NCI-H1694 treated with DMSO at 0.1 percent for 48 hours (cell line): ENCODE measurements at regions not wholly inside any gene's neighbourhood (a gene's known extent, or its start where the extent isn't known, plus 50 kb on each side); places are given as distances from the start of the nearest gene placed in this dataset.
"Not testable (repeated sequence)": the region's sequence is repeated elsewhere in the genome, so short reads cannot be mapped to it uniquely, and the experiment has no call there.

ENCODE experiments used
- DNase-seq: peaks from one replicate; lab custom pipeline; 2025; lab: John Stamatoyannopoulos, UW

- no peak for DNase-seq
These were observed 51.5 kb upstream of the MELK start for GRCh38 chr9:36521148-36521547.

- DNase-seq, result no peak
These were observed 55.6 kb upstream of the MELK start for GRCh38 chr9:36517131-36517530.

DNA sequence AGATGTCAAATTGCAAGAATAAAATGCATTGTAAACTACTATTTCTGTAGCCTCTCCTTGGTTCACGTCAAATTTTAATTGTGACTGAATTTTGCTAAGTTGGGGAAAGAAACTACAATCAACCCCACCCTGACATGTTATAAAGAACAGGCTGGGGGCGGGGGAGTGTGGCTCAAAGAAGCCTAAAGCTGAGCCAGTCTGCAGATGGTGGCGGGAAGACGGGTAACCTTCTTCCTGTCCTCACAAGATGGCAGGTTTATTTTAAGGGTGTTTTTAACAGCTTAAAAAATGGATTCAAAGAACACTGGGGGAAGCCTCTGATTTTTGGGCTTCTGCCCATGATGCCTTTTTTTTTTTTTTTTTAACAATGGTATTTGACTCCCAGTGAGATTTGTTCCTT lies 68.5 kb upstream of the MELK start:
- no peak for DNase-seq

DNA sequence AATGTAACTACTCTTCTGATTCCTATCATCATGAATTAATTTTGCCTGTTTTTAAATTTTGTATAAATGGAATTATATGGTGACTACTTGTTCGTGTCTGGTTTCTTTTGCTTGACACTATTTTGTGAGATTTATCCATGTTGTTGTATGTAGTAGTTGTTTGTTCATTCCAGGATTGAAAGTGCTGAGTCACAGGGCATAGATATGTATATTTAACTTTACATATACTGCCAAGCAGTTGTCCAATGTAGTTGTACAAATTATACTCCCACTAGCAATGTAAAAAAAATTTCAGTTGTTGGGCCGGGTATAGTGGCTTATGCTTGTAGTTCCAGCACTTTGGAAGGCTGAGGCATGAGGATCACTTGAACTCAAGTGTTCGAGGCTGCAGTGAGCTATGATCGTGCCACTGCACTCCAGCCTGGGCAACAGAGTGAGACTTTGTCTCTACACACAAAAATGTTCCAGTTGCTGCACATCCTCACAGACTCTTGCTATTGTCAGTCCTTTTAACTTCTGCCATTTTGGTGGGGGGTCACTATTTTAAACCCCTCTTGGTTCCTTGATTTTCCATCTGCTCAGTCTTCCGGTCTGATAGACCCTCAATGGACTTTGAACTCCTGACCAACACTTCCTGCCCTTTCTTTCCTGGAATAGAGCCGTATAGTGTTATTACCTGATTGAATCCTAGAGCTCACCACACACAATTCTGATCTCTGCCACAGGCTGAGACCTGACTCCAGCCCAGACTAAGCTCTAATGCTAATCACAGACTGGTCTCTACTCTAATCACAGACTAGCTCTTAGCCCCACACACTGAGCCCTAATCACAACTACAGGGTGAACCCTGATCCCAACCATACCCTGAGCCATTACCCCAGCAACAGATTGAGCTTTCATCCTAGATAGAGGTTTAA lies 69.3 kb upstream of the MELK start:
- no peak for DNase-seq

DNA sequence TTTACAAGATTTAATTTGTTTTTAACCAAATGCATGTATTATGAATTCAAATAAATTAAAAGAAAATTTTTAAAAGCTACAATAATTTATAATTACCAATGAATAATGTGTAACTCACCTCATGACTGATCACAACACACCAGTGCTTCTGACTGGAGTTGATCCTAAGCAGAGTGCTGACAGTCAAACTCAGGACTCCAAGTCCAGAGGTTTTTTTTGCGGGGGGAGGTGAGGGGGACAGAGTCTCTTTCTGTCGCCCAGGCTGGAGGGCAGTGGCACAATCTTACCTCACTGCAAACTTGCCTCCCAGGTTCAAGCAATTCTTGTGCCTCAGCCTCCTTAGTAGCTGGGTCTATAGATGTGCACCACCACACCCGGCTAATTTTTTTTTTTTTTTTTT lies 71.0 kb upstream of the MELK start:
- no peak for DNase-seq

DNA sequence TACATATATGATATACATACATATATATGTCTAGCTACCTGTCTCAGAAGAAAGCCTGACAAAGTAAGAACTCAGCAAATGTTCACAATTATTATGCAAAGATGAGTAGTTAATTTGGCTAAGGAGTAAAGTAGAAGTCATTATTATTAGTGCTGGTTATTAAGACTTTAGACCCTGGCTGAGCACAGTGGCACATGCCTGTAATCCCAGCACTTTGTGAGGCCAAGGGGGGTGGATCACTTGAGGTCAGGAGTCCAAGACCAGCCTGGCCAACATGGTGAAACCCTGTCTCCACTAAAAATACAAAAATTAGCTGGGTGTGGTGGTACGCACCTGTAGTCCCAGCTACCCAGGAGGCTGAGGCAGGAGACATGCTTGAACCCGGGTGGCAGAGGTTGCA lies 71.8 kb upstream of the MELK start:
- not testable (repeated sequence) for DNase-seq

DNA sequence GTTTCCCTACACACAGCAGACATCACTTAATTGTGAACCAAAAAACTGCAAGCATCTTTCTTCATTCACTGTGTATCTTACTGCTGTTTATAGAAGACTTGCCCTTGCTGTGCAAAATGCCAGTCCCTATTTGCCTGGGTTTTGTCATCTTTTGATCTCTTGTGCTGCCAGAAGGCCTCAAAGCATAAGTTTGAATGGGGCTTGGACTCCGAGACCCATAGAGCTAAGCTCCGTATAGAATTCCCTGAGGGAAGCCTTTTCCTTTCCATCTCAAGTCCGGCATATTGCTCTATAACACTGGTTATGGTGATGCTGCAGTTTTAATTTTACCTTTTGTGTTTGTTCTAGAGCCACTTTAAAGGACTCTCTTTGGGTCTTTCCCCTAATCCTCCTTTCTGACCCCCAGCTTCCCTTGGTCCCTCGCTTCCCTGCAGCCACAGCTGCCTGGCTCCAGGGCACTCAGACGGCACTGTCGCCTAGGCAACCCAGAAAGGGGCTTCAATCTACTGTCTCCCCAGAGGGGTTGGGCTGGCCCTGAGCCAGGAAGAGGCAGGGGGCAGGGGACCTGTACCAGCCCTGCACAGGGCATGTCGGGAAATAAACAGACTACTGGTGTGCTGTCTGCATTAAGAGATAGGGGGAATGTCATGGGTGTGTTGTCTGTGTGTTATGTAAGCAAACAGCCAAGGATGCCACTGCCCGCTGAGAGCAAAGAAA lies 73.4 kb upstream of the MELK start:
- peak; percentile 23 for DNase-seq

DNA sequence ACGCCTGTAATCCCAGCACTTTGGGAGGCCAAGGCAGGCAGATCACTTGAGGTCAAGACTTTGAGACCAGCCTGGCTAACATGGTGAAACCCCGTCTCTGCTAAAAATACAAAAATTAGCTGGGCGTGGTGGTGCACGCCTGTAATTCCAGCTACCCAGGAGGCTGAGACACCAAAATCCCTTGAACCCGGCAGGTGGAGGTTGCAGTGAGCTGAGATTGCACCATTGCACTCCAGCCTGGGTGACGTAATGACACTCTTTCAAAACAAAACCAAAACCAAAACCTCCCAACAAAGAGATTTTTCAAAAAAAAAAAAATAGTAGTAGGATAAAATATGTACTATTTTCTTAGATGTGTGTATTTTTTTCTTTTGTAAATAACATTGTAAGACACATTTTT lies 79.1 kb upstream of the MELK start:
- DNase-seq, result not testable (repeated sequence)

- DNase-seq, result no peak
These were observed 79.8 kb upstream of the MELK start for GRCh38 chr9:36492865-36493264.

DNA sequence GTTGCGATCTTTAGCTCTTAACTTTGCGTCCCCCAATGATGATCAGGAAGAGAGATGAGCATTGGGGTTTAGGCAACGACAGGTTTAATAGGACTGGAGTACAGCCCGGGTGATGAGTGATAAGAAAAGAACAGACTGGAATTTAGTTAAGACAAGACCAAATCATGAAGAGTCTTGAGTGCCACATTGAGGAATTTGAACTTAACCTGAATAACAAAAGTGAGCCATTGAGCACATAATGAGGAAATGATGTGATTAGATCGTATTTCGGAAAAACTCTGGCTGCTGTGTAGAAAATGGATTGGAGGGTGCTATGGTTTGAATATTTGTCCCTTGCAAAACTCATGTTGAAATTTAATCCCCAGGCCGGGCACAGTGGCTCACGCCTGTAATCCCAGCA lies 83.2 kb upstream of the MELK start:
- no peak for DNase-seq

DNA sequence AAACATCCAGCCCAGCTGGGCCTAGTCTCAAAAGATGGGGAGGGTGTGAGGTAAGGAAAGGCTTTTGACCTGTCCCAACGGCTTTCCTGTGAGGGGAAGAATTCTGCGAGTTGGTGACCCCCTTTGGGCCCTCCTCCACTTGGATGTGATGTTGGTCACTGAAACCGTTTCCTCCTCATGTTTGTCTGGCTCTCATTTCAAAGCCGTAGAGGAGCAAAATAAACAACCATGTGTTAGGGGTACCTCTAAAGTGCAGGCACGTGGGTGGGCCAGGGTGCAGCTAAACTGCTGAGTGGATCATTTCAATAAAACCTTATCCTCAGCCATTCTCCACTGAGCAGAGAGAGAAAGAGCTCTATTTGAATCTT lies 84.3 kb upstream of the MELK start:
- DNase-seq, result no peak

GRCh38 chr9:36487482-36488388 lies 85.0 kb upstream of the MELK start:
- DNase-seq, result peak; percentile 89

- DNase-seq, result no peak
These were observed 85.7 kb upstream of the MELK start for GRCh38 chr9:36486933-36487481.

GRCh38 chr9:36486329-36486932 lies 86.3 kb upstream of the MELK start:
- no peak for DNase-seq

DNA sequence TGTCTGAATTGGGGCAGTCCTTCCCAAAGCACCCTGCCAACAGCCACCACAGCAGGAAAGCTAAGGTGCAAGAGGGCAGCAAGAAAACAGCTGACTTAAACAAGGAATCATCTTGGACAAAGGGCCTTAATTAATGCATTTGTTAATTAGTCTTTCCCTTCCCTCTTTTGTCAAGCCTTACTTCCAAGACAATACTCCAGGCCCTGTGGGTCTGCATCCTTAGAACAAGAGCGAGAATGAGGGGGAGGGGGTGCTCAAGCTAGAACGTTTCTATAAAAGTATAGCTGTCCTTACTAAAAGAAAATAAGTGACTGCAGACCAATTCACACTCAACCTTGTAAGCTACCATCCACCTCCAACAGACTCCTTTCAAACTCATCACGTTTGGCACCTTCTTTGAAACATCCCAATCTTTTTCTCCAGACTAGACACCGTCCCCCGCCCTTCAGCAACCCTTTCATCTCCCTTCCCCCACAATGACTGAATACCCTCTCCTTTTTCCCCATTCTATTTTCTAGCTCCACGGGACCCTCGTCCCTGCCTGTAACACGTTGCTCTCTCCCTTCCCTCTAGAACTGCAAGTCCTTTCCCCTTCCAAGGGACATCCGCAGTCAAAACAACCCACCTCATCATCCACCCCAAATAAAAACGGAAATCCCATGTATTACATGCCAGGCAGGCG lies 85.7 kb upstream of the RNF38 start:
- DNase-seq, result no peak

DNA sequence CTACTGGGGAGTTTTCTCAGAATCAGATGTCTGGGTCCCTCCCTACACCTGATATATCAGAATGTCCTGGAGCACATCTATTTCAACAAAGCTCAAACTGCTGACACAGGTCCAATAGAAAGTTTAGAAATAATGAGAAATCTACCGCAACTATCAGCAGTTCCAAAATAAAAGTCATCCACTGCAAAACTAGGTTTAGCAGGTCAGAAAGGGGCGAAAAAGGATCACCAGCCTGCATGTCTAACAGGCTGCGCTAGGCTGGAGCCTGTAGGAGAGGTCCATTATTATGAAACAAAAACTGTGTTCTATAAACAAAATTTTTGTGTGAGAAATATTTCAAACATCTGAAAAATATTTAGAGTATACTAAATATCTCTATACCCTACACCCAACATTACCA lies 84.1 kb upstream of the RNF38 start:
- DNase-seq, result no peak

DNA sequence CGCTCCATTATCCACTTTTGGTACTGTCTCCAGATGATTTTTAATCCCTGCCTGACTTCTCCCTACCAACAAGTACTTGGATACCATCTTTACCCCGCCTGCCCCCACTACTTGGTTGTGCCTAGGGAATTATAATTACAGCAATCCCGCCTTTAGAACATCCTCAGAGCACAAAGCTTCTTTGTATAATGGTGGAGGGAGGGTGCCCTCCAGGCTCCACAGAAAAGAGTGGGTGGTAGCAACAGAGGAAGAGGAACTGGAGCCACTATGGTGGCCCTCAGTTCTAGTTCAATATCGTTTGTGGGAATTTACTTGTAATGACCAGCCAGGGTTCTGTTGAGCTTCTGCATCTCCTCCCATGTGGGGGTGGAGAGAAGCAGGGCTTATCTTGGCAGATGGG lies 79.0 kb upstream of the RNF38 start:
- DNase-seq, result no peak

DNA sequence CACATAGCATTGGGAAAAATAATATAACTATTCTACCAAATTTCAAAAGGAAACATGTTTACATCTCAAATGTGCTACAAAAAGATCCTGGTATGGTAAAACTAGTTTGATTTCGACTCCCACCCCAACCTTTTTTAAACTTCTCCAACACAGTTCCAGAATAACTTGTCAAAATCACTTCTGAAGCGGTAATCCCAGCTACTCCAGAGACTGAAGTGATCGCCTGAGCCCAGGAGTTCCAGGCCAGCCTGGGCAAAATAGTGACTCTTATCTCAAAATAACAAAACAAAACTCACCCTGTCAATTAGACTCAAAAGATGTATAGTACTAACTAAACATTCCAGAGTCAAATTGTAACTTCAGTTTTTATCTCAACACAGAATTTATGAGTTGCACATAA lies 71.3 kb upstream of the RNF38 start:
- DNase-seq, result no peak

GRCh38 chr9:36470643-36471290 lies 70.7 kb upstream of the RNF38 start:
- no peak for DNase-seq

DNA sequence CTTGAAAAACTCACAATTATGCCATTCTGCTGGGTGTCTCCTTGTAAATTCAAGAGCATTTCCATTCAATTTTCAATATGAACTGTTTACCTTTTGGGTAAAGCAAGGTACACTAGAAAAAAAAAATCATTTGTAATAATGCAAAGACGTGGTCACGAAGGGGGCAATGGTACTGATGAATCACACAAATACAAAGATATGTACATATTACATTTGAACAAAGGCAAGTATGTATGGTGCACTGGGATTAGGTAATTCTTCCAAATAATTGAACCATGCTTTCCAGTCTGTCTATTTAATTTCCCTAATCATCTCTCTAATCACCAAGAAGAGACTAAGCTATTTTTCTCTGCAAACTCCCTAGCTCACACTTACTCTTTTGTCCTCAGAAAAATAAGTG lies 63.4 kb upstream of the RNF38 start:
- DNase-seq, result no peak

GRCh38 chr9:36462245-36462644 lies 62.2 kb upstream of the RNF38 start:
- DNase-seq, result no peak
